SJCRH30 (cell line): ENCODE measurements at regions not wholly inside any gene's neighbourhood (a gene's known extent, or its start where the extent isn't known, plus 50 kb on each side); places are given as distances from the start of the nearest gene placed in this dataset.
"Not testable (repeated sequence)": the region's sequence is repeated elsewhere in the genome, so short reads cannot be mapped to it uniquely, and the experiment has no call there.

ENCODE experiments used
- DNase-seq, 2 experiments: peaks; one replicate each; pipeline ENCODE4 v3.0.0-alpha.2; 2015 to 2020
- H3K27ac ChIP-seq: fragments of 250-450 bp; sonication (Bioruptor Pico); 2 replicates; pipeline ENCODE4 v1.5.1; 2020; ENCODE audit warnings: mild to moderate bottlenecking, moderate library complexity
- H3K27me3 ChIP-seq: fragments of 250-450 bp; sonication (Bioruptor Pico); 2 replicates; pipeline ENCODE4 v1.5.1; 2020; ENCODE audit warnings: mild to moderate bottlenecking, moderate library complexity
- H3K36me3 ChIP-seq: fragments of 250-450 bp; sonication (Bioruptor Pico); 2 replicates; pipeline ENCODE4 v1.5.1; 2020; ENCODE audit warnings: mild to moderate bottlenecking, moderate library complexity
- H3K4me1 ChIP-seq: fragments of 250-450 bp; sonication (Bioruptor Pico); 2 replicates; pipeline ENCODE4 v1.5.1; 2020; ENCODE audit warnings: mild to moderate bottlenecking, moderate library complexity
- H3K4me3 ChIP-seq: fragments of 250-450 bp; sonication (Bioruptor Pico); 2 replicates; pipeline ENCODE4 v1.5.1; 2020; ENCODE audit warnings: mild to moderate bottlenecking, moderate library complexity
- H3K9me3 ChIP-seq: fragments of 250-450 bp; sonication (Bioruptor Pico); replicated peaks from 2 replicates; pipeline ENCODE4 v1.5.1; 2020; ENCODE audit warnings: mild to moderate bottlenecking, moderate library complexity

DNA sequence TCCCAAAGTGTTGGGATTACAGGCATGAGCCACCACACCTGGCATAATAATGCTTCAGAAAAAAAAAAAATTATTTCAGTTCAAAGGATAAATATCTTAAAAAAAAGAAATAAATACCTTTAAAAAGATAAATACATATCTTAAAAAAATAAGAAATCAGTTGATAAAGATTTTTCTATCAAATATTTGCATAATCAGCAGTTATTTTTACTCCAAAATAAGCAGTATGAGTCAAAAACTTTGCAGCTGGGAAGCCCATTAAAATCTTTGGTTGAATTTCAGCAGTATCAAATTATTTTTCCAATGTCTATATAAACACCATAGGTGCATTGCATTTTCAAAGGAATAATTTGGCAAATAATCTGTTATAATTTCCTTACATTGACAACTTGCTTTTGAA is 202.5 kb downstream of the KBTBD8 start:
- DNase-seq, result no peak
- Histone ChIP-seq H3K27me3 (no peaks in the 10 kb centered on the region), H3K27ac (no peak overlapping the region), H3K4me1 (no peaks in the 10 kb centered on the region), H3K9me3 (no peaks in the 10 kb centered on the region), H3K36me3 (no peaks in the 10 kb centered on the region), H3K4me3 (no peak overlapping the region)

GRCh38 chr3:67201026-67201425 is 202.9 kb downstream of the KBTBD8 start:
- Histone ChIP-seq H3K4me3 (no peak overlapping the region), H3K9me3 (no peaks in the 10 kb centered on the region), H3K27ac (no peak overlapping the region), H3K4me1 (no peaks in the 10 kb centered on the region), H3K27me3 (no peaks in the 10 kb centered on the region), H3K36me3 (no peaks in the 10 kb centered on the region)
- no peak for DNase-seq

DNA sequence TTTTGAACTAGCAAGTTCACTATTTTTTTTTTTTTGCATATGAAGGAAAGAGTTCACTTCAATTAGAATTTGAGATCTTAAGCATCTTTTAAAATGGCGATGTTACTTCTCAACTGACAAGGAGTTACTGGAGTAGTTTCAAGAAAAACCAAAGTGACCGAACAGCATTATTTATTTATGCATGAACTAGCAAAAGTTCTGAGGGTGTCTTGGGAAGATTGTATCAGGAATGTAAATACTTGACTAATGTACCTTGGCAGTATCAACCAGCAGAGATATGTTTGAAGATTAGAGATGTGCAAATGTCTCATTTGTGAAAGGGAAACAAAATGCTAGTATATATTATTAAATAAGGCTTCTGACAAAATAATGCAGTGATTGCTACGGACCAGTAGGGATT is 203.9 kb downstream of the KBTBD8 start:
- H3K36me3 ChIP-seq, result no peaks in the 10 kb centered on the region
- no peak overlapping the region for H3K4me3 ChIP-seq
- no peak for DNase-seq
- H3K9me3 ChIP-seq, result no peaks in the 10 kb centered on the region
- H3K4me1 ChIP-seq, result no peaks in the 10 kb centered on the region
- H3K27ac ChIP-seq, result no peak overlapping the region
- no peaks in the 10 kb centered on the region for H3K27me3 ChIP-seq

DNA sequence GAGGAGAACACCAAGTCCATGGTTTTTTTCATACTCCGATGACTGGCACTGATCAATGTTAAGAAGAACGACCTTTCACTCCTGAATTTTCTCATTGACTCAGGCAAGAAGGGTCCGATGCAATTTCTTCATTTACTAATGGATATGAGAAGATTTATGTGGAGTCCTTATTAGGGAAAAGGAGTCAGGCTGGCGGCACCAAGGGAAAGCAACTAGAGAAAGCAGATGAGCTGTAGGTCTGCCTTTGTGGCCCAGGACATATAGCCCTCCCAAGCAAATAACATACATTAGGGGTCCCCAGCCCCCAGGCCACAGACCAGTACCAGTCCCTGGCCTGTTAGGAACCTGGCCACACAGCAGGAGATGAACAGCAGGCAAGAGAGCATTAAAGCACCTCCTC is 206.8 kb downstream of the KBTBD8 start:
- Histone ChIP-seq H3K27ac (no peak overlapping the region), H3K9me3 (no peaks in the 10 kb centered on the region), H3K27me3 (no peaks in the 10 kb centered on the region), H3K4me1 (no peaks in the 10 kb centered on the region), H3K36me3 (no peaks in the 10 kb centered on the region), H3K4me3 (no peak overlapping the region)
- DNase-seq, result no peak

DNA sequence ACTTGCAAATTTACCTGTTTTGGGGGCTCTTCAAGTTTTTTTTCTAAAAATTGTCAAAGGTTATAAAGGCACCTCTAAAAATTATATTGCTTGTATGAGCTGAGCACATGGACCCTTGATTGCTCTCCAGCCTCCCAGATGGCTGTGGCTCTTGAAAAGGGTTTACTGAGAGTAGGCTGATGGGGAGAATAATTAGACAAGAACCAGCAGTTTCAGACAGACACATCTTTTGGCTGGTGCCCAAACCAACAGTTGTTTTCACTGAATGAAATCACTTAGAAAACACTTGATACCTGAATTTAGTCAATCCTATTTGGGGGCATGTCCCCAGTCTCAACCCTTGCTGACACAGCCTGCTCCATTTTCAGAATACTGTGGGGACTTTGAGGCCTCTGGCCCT is 217.6 kb downstream of the KBTBD8 start:
- DNase-seq, result no peak
- Histone ChIP-seq H3K36me3 (no peaks in the 10 kb centered on the region), H3K4me1 (no peaks in the 10 kb centered on the region), H3K9me3 (no peaks in the 10 kb centered on the region), H3K27me3 (no peaks in the 10 kb centered on the region), H3K4me3 (no peak overlapping the region), H3K27ac (no peak overlapping the region)

DNA sequence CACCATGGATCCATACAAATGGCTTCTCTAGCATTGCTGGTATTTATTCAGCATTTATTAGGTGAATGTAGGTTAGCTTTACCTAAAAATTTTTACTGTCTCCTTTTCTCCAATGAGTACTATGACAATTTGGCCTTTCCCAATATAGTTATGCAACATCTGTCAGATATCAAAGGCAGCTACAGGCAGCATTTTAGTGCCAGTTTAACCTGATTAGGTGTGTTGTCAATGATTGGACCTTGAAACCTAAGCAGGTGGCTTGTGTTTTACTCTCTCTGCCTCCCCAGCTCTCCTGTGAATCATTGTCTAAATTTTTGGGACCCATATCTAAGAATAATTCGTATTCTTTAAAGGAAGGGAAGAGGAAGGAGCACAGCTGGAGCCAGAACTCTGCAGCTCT is 228.9 kb downstream of the KBTBD8 start:
- Histone ChIP-seq H3K36me3 (no peaks in the 10 kb centered on the region), H3K27ac (no peak overlapping the region), H3K4me3 (no peak overlapping the region), H3K4me1 (no peaks in the 10 kb centered on the region), H3K9me3 (no peaks in the 10 kb centered on the region), H3K27me3 (no peaks in the 10 kb centered on the region)
- DNase-seq, result no peak

DNA sequence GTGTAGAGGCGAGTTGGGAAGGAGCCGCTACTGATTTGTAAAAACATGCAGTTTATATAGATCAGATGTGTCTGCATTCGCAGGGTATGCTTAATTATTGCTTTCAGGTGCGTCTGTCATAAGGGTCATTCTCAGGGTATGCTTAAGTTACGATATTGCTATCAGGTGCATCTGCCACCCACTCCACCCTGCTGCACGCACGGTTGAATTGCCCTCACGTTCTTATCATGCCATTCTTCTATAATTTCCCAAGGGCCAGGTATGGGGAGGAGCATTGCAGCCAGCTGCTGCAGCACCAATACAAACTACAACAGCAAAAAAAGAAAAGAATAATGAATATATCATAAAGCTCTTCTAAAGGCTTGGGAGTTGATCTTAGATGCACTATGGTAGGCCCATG is 230.0 kb downstream of the KBTBD8 start:
- H3K36me3 ChIP-seq, result no peaks in the 10 kb centered on the region
- no peak overlapping the region for H3K4me3 ChIP-seq
- H3K27me3 ChIP-seq, result no peaks in the 10 kb centered on the region
- no peak for DNase-seq
- H3K4me1 ChIP-seq, result no peaks in the 10 kb centered on the region
- no peaks in the 10 kb centered on the region for H3K9me3 ChIP-seq
- no peak overlapping the region for H3K27ac ChIP-seq

GRCh38 chr3:67232642-67233041 is 234.5 kb downstream of the KBTBD8 start:
- Histone ChIP-seq H3K36me3 (no peaks in the 10 kb centered on the region), H3K9me3 (no peaks in the 10 kb centered on the region), H3K27me3 (no peaks in the 10 kb centered on the region), H3K4me3 (no peak overlapping the region), H3K27ac (no peak overlapping the region), H3K4me1 (no peaks in the 10 kb centered on the region)
- no peak for DNase-seq

- Histone ChIP-seq H3K9me3 (no peaks in the 10 kb centered on the region), H3K36me3 (no peaks in the 10 kb centered on the region), H3K4me1 (no peaks in the 10 kb centered on the region), H3K4me3 (no peak overlapping the region), H3K27me3 (no peaks in the 10 kb centered on the region), H3K27ac (no peak overlapping the region)
- no peak for DNase-seq
Measured at GRCh38 chr3:67239353-67239752, 241.2 kb downstream of the KBTBD8 start.

- no peak for DNase-seq
- no peak overlapping the region for H3K27ac ChIP-seq
- no peak overlapping the region for H3K4me3 ChIP-seq
- H3K9me3 ChIP-seq, result no peaks in the 10 kb centered on the region
- no peaks in the 10 kb centered on the region for H3K36me3 ChIP-seq
- no peaks in the 10 kb centered on the region for H3K4me1 ChIP-seq
- H3K27me3 ChIP-seq, result no peaks in the 10 kb centered on the region
Measured at GRCh38 chr3:67241084-67241483, 243.0 kb downstream of the KBTBD8 start.

- no peak overlapping the region for H3K27ac ChIP-seq
- H3K4me3 ChIP-seq, result no peak overlapping the region
- H3K36me3 ChIP-seq, result no peaks in the 10 kb centered on the region
- H3K9me3 ChIP-seq, result no peaks in the 10 kb centered on the region
- no peak for DNase-seq
- no peaks in the 10 kb centered on the region for H3K27me3 ChIP-seq
- no peaks in the 10 kb centered on the region for H3K4me1 ChIP-seq
Measured at GRCh38 chr3:67244130-67244529, 246.0 kb downstream of the KBTBD8 start.

DNA sequence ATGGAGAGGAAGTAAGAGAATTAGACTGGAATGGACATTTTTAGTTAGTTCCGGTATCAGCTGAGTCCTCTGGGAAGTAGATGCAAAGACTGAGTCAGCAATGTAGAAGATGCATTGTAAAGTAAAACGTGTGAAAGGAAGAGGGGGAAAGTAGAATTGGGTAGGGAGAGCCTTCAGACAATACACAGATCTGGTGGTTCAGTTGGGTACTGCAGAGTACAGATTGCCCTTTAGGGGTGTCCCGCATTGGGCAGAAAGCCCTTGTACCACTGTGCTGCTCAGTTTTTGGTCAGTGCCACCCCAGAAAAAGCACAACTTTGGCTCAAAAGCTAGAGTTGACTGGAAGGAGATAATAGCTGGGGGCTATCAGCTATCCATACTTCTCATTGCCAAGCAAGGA is 247.4 kb downstream of the KBTBD8 start:
- Histone ChIP-seq H3K36me3 (no peaks in the 10 kb centered on the region), H3K9me3 (no peaks in the 10 kb centered on the region), H3K4me3 (no peak overlapping the region), H3K27ac (no peak overlapping the region), H3K4me1 (no peaks in the 10 kb centered on the region), H3K27me3 (no peaks in the 10 kb centered on the region)
- DNase-seq, result no peak

GRCh38 chr3:67248726-67249125 is 250.6 kb downstream of the KBTBD8 start:
- Histone ChIP-seq H3K27ac (no peak overlapping the region), H3K27me3 (no peaks in the 10 kb centered on the region), H3K4me3 (no peak overlapping the region), H3K9me3 (no peaks in the 10 kb centered on the region), H3K4me1 (no peaks in the 10 kb centered on the region), H3K36me3 (no peaks in the 10 kb centered on the region)
- no peak for DNase-seq

GRCh38 chr3:67252906-67253305 is 254.8 kb downstream of the KBTBD8 start:
- not testable (repeated sequence) for H3K27me3 ChIP-seq, DNase-seq

GRCh38 chr3:67278015-67278618 is 280.0 kb downstream of the KBTBD8 start:
- H3K27ac ChIP-seq, result no peak overlapping the region
- no peaks in the 10 kb centered on the region for H3K4me1 ChIP-seq
- H3K27me3 ChIP-seq, result no peaks in the 10 kb centered on the region
- H3K9me3 ChIP-seq, result no peaks in the 10 kb centered on the region
- no peak overlapping the region for H3K4me3 ChIP-seq
- no peak for DNase-seq
- H3K36me3 ChIP-seq, result no peaks in the 10 kb centered on the region

More at GRCh38 chr3:67252906-67253305, 254.8 kb downstream of the KBTBD8 start:
- not testable (repeated sequence) for H3K4me1 ChIP-seq, H3K9me3 ChIP-seq, H3K4me3 ChIP-seq, H3K36me3 ChIP-seq, H3K27ac ChIP-seq

DNA sequence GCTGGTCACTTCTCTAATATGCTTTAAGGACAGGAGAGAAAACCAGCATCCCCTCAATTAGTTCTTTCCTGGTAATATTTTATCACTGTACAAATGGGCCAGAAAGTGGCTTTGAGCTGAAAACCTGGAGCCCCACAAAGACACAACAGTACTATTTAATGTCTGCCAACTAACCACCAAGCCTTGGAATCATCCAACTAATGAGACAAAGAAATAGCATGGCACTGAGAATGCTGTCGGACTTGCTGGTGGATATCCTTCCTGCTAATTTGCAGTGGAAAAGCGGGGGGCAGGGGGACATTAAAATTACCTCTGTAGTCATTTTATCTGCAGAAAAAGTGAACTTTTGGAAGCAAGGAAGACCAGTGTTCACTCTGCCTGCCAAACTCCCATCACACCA is 288.5 kb downstream of the KBTBD8 start:
- no peak overlapping the region for H3K4me3 ChIP-seq

More for the DNA sequence above, 288.5 kb downstream of the KBTBD8 start:
- DNase-seq, result no peak
- no peak overlapping the region for H3K27ac ChIP-seq
- no peaks in the 10 kb centered on the region for H3K27me3 ChIP-seq
- no peaks in the 10 kb centered on the region for H3K36me3 ChIP-seq
- peaks cover 8% of the 10 kb centered on the region; the same call in 1 of the 2 replicates for H3K4me1 ChIP-seq
- H3K9me3 ChIP-seq, result no peaks in the 10 kb centered on the region
